Loucy (cell line): ENCODE measurements at regions not wholly inside any gene's neighbourhood (a gene's known extent, or its start where the extent isn't known, plus 50 kb on each side); places are given as distances from the start of the nearest gene placed in this dataset.
"Not testable (repeated sequence)": the region's sequence is repeated elsewhere in the genome, so short reads cannot be mapped to it uniquely, and the experiment has no call there.

Source experiments
- H2AFZ ChIP-seq: fragments of 200-600 bp; sonication (generic); 2 replicates; pipeline ENCODE4 v1.6.0; 2016; ENCODE audit warnings: antibody characterized with exemption, mild to moderate bottlenecking, low read length, moderate library complexity
- H3F3A ChIP-seq: fragments of 200-600 bp; 2 replicates; pipeline ENCODE4 v1.6.0; 2016; ENCODE audit warnings: antibody characterized with exemption, low read depth, mild to moderate bottlenecking
- H3K27me3 ChIP-seq: fragments of 200-600 bp; sonication (generic); 2 replicates; pipeline ENCODE4 v1.6.1; 2014; ENCODE audit warnings: low read length, mild to moderate bottlenecking; ENCODE audit not compliant: insufficient read depth, poor library complexity, severe bottlenecking
- H3K36me3 ChIP-seq: fragments of 200-600 bp; sonication (generic); 2 replicates; pipeline ENCODE4 v1.6.1; 2016; ENCODE audit warnings: low read length; ENCODE audit not compliant: insufficient read depth
- H3K4me1 ChIP-seq: fragments of 200-600 bp; sonication (generic); 2 replicates; pipeline ENCODE4 v1.5.1; 2014; ENCODE audit warnings: low read length, mild to moderate bottlenecking; ENCODE audit not compliant: insufficient read depth, poor library complexity, severe bottlenecking
- H3K4me2 ChIP-seq: fragments of 200-600 bp; sonication (generic); 2 replicates; pipeline ENCODE4 v1.6.0; 2014; ENCODE audit warnings: antibody characterized with exemption, low read length, low read depth, mild to moderate bottlenecking; ENCODE audit not compliant: poor library complexity, severe bottlenecking
- H3K4me3 ChIP-seq: fragments of 200-600 bp; sonication (generic); 2 replicates; pipeline ENCODE4 v1.5.1; 2014; ENCODE audit warnings: low read length, mild to moderate bottlenecking, mixed read lengths; ENCODE audit not compliant: poor library complexity, severe bottlenecking
- H3K79me2 ChIP-seq: fragments of 200-600 bp; sonication (generic); 2 replicates; pipeline ENCODE4 v1.6.1; 2014; ENCODE audit warnings: low read length; ENCODE audit not compliant: insufficient read depth
- H3K9ac ChIP-seq: fragments of 200-600 bp; sonication (generic); 2 replicates; pipeline ENCODE4 v1.6.0; 2014; ENCODE audit warnings: mild to moderate bottlenecking, low read depth, low read length, moderate library complexity; ENCODE audit not compliant: poor library complexity, severe bottlenecking
- H3K9me2 ChIP-seq: fragments of 200-600 bp; sonication (generic); replicated peaks from 2 replicates; pipeline ENCODE4 v1.6.1; 2016; ENCODE audit warnings: low read depth, low read length, mixed read lengths
- H3K9me3 ChIP-seq: fragments of 200-600 bp; sonication (generic); 2 replicates; pipeline ENCODE4 v1.6.1; 2014; ENCODE audit warnings: mild to moderate bottlenecking, antibody characterized with exemption, low read length, low read depth; ENCODE audit not compliant: insufficient read depth
- H4K20me1 ChIP-seq: fragments of 200-600 bp; sonication (generic); 2 replicates; pipeline ENCODE4 v1.6.0; 2014; ENCODE audit warnings: antibody characterized with exemption, low read length, mild to moderate bottlenecking; ENCODE audit not compliant: insufficient read depth, poor library complexity, severe bottlenecking
- EZH2phosphoT487 ChIP-seq: fragments of 200-600 bp; IDR thresholded peaks from 2 replicates; pipeline ENCODE4 v1.6.1; 2018; ENCODE audit warnings: antibody characterized with exemption, mild to moderate bottlenecking, moderate library complexity, borderline replicate concordance
- TF ChIP-seq, protein P1 (sequence below): fragments of 200-600 bp; sonication (generic); conservative IDR thresholded peaks from 2 replicates; pipeline ENCODE4 v1.5.1; 2014; ENCODE audit warnings: mild to moderate bottlenecking, antibody characterized with exemption, low read length

DNA sequence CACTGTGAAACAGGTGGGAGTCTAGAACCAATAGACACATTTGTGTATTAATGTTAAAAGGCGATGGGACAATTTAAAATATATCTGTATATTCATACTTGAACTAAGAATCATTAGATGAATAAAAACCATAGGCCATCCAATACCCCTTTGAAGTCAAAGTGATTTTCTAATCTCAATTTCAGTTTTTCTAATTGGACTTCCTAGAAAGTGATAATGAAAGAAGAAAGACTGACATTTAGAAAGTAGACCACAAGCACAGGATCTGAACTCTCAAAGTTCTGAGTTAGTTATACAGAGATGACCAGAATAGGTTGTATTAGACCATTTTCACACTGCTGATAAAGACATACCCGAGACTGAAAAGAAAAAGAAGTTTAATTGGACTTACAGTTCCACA lies 412.8 kb upstream of the PIK3R1 start:
- Histone ChIP-seq H3K9ac (no peak overlapping the region), H4K20me1 (no peaks in the 10 kb centered on the region), H3K27me3 (no peaks in the 10 kb centered on the region), H3K9me3 (no peaks in the 10 kb centered on the region), H3K36me3 (no peaks in the 10 kb centered on the region), H3K4me1 (no peaks in the 10 kb centered on the region), H3K9me2 (no peaks in the 10 kb centered on the region), H3K4me3 (no peak overlapping the region), H3K4me2 (no peak overlapping the region), H3F3A (no peaks in the 10 kb centered on the region), H3K79me2 (no peaks in the 10 kb centered on the region), H2AFZ (no peak overlapping the region)
- TF ChIP-seq EZH2phosphoT487, result no peak
- TF ChIP-seq, protein P1, sequence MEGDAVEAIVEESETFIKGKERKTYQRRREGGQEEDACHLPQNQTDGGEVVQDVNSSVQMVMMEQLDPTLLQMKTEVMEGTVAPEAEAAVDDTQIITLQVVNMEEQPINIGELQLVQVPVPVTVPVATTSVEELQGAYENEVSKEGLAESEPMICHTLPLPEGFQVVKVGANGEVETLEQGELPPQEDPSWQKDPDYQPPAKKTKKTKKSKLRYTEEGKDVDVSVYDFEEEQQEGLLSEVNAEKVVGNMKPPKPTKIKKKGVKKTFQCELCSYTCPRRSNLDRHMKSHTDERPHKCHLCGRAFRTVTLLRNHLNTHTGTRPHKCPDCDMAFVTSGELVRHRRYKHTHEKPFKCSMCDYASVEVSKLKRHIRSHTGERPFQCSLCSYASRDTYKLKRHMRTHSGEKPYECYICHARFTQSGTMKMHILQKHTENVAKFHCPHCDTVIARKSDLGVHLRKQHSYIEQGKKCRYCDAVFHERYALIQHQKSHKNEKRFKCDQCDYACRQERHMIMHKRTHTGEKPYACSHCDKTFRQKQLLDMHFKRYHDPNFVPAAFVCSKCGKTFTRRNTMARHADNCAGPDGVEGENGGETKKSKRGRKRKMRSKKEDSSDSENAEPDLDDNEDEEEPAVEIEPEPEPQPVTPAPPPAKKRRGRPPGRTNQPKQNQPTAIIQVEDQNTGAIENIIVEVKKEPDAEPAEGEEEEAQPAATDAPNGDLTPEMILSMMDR, result no peak

GRCh38 chr5:67799732-67800234 lies 415.8 kb upstream of the PIK3R1 start:
- Histone ChIP-seq H3F3A (no peaks in the 10 kb centered on the region), H3K4me3 (no peak overlapping the region), H3K4me1 (no peaks in the 10 kb centered on the region), H2AFZ (no peak overlapping the region), H3K9ac (no peak overlapping the region), H3K9me3 (no peaks in the 10 kb centered on the region), H3K9me2 (no peaks in the 10 kb centered on the region), H3K79me2 (no peaks in the 10 kb centered on the region), H4K20me1 (no peaks in the 10 kb centered on the region), H3K36me3 (no peaks in the 10 kb centered on the region), H3K4me2 (no peak overlapping the region), H3K27me3 (no peaks in the 10 kb centered on the region)
- TF ChIP-seq EZH2phosphoT487, result no peak
- TF ChIP-seq, protein P1, result no peak

DNA sequence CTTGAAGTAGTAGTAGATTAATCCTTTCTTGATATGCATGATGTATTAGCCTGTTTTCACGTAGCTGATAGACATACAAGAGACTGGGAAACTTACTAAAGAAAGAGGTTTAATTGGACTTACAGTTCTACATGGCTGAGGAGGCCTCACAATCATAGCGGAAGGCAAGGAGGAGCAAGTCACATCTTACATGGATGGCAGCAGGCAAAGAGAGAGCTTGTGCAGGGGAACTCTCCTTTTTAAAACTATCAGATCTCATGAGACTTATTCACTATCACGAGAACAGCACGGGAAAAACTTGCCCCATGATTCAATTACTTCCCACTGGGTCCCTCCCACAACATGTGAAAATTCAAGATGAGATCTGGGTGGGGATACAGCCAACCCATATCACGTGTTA lies 417.1 kb upstream of the PIK3R1 start:
- not testable (repeated sequence) for H3K36me3 ChIP-seq, H2AFZ ChIP-seq, H3K4me2 ChIP-seq, H4K20me1 ChIP-seq, H3F3A ChIP-seq, H3K79me2 ChIP-seq, H3K4me3 ChIP-seq, H3K9me3 ChIP-seq, H3K4me1 ChIP-seq, H3K9ac ChIP-seq, H3K27me3 ChIP-seq, H3K9me2 ChIP-seq

GRCh38 chr5:67795781-67796477 lies 419.6 kb upstream of the PIK3R1 start:
- Histone ChIP-seq H3K79me2 (no peaks in the 10 kb centered on the region), H4K20me1 (no peaks in the 10 kb centered on the region), H3K9ac (no peak overlapping the region), H3K4me1 (no peaks in the 10 kb centered on the region), H3F3A (no peaks in the 10 kb centered on the region), H3K36me3 (no peaks in the 10 kb centered on the region), H2AFZ (no peak overlapping the region), H3K27me3 (no peaks in the 10 kb centered on the region), H3K9me2 (no peaks in the 10 kb centered on the region), H3K9me3 (no peaks in the 10 kb centered on the region), H3K4me2 (no peak overlapping the region), H3K4me3 (no peak overlapping the region)
- no peak for TF ChIP-seq EZH2phosphoT487
- TF ChIP-seq, protein P1, result no peak
